ENCODE measurements at regions not wholly inside any gene's neighbourhood (a gene's known extent, or its start where the extent isn't known, plus 50 kb on each side); places are given as distances from the start of the nearest gene placed in this dataset.

DNA sequence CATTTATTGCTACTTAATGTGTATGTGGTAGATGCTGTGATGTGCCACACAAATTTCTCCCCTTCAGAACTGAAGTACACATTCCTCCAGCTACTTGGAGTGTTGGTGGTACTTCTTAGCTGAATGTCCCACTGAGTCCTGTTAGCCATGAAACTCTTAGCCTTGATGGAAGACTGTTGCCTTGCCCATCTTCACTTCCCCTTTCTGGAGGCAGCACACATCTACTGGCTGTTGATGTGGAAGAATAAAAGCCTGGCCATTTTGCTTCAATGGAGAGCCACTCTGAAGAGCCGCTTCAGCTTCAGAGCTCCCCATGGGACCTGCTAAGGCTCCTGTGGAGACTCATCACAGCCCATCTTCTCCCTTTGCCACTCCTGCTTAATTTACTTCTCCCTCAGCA, 157.7 kb upstream of the PITX2 start:
- Histone ChIP-seq H3K27me3 (ENCODE audit: control insufficient read depth, insufficient read depth, low read length) (no peaks in the 10 kb centered on the region), H3K79me1 (ENCODE audit: low read depth in 1 of 2, low read length in 2 of 2) (no peaks in the 10 kb centered on the region), H3K27ac (ENCODE audit: insufficient read depth, low read length) (no peak overlapping the region), H4K20me1 (ENCODE audit: insufficient read depth, low read length) (no peaks in the 10 kb centered on the region), H4K5ac (ENCODE audit: low read depth, low read length) (no peak overlapping the region), H3K4me3 (ENCODE audit: insufficient read depth, low read depth, low read length) (no peak overlapping the region), H2AK9ac (replicated peaks; ENCODE audit: low read depth, low read length, poor library complexity) (no peak overlapping the region), H3K4ac (ENCODE audit: low read depth, low read length) (no peak overlapping the region), H2BK120ac (ENCODE audit: low read depth, low read length) (no peak overlapping the region), H3K4me1 (ENCODE audit: control insufficient read depth, insufficient read depth, low read length) (no peaks in the 10 kb centered on the region), H2BK5ac (ENCODE audit: low read depth, low read length, poor library complexity, severe bottlenecking) (no peak overlapping the region), H3K9ac (ENCODE audit: low read depth, low read length) (no peak overlapping the region), H2BK20ac (ENCODE audit: low read depth, low read length) (no peak overlapping the region), H3K23ac (ENCODE audit: low read depth, low read length) (no peak overlapping the region), H3K18ac (ENCODE audit: low read depth, low read length) (no peak overlapping the region), H3K56ac (ENCODE audit: extremely low read depth, insufficient read depth, low read length) (no peak overlapping the region), H4K8ac (ENCODE audit: low read depth in 2 of 2, low read length in 2 of 2) (no peak overlapping the region), H3K14ac (replicated peaks; ENCODE audit: low read depth, low read length) (no peak overlapping the region), H3K36me3 (ENCODE audit: control insufficient read depth, insufficient read depth, low read length) (no peaks in the 10 kb centered on the region), H2AK5ac (ENCODE audit: low read depth, low read length) (no peak overlapping the region), H3K4me2 (ENCODE audit: low read depth, low read length) (no peak overlapping the region), H2BK15ac (ENCODE audit: low read depth, low read length) (no peak overlapping the region), H4K91ac (ENCODE audit: insufficient read depth, low read depth, low read length) (no peak overlapping the region), H3K9me1 (ENCODE audit: insufficient read depth, low read length) (no peaks in the 10 kb centered on the region), H2AFZ (replicated peaks; ENCODE audit: low read length, poor library complexity) (no peak overlapping the region), H3K9me3 (ENCODE audit: control insufficient read depth, insufficient read depth, low read length) (no peaks in the 10 kb centered on the region)
- intact Hi-C loops (cut with micrococcal nuclease) (no loop called here), dilution Hi-C loops (cut with HindIII; ENCODE audit: low sequenced_read_pairs, unreplicated experiment) (no loop called here), in situ Hi-C loops (cut with MboI; ENCODE audit: low sequenced_read_pairs) (no loop called here)
- no peak for DNase-seq
- POLR2A ChIA-PET (ENCODE audit: unreplicated experiment), result no interaction called here
- no TSS peak for BruUV-seq (replicated peaks)
- no peak for ATAC-seq (ENCODE audit: low read depth)
- no peak for TF ChIP-seq BHLHE40 (IDR thresholded peaks at IDR 0.05; ENCODE audit: low read depth, low read length)
- no peak for TF ChIP-seq SMC3 (IDR thresholded peaks at IDR 0.05; ENCODE audit: low read depth, low read length)
- no peak for TF ChIP-seq FOS (IDR thresholded peaks at IDR 0.05; ENCODE audit: low read depth, low read length)
- TF ChIP-seq CHD1 (IDR thresholded peaks at IDR 0.05; ENCODE audit: low read depth, low read length), result no peak
- TF ChIP-seq ELK1 (IDR thresholded peaks at IDR 0.05; ENCODE audit: borderline replicate concordance, low read depth, low read length), result no peak
- no peak for TF ChIP-seq CTCF (conservative IDR thresholded peaks at IDR 0.05; ENCODE audit: low read depth, low read length)
- TF ChIP-seq RCOR1 (IDR thresholded peaks at IDR 0.05; ENCODE audit: insufficient replicate concordance, low read length), result no peak
- TF ChIP-seq NFE2L2 (IDR thresholded peaks at IDR 0.05; ENCODE audit: low read depth, low read length), result no peak
- no peak for TF ChIP-seq CEBPB (IDR thresholded peaks at IDR 0.05; ENCODE audit: low read depth, low read length)
- CTCF ChIA-PET, result no interaction called here
- no CpG with 5 or more reads among the region's 1 CpG for WGBS, 2 experiments (ENCODE audit: extremely low coverage in 2 of 2, insufficient read length in 1 of 2)

Measured in IMR-90 (cell line).